22Rv1 (cell line): ENCODE measurements at regions not wholly inside any gene's neighbourhood (a gene's known extent, or its start where the extent isn't known, plus 50 kb on each side); places are given as distances from the start of the nearest gene placed in this dataset.

ENCODE experiments used
- H3K27ac ChIP-seq: fragments of 450-650 bp; 2 replicates; pipeline ENCODE4 v1.5.1; 2017
- CTCF ChIP-seq: fragments of 450-650 bp; IDR thresholded peaks from 2 replicates; pipeline ENCODE4 v1.5.1; 2017; ENCODE audit warnings: mild to moderate bottlenecking
- ZFX ChIP-seq: fragments of 450-650 bp; IDR thresholded peaks from 2 replicates; pipeline ENCODE4 v1.6.1; 2017; ENCODE audit warnings: antibody characterized with exemption, borderline replicate concordance

GRCh38 chr15:91400481-91400880, 300.4 kb downstream of the SV2B start:
- no peak overlapping the region for H3K27ac ChIP-seq
- TF ChIP-seq CTCF (no peak), ZFX (no peak)

- H3K27ac ChIP-seq, result no peak overlapping the region
- TF ChIP-seq ZFX, result no peak
- TF ChIP-seq CTCF, result no peak
Observed at GRCh38 chr15:91407269-91407889, 307.3 kb downstream of the SV2B start.

- H3K27ac ChIP-seq, result no peak overlapping the region
- no peak for TF ChIP-seq ZFX
- no peak for TF ChIP-seq CTCF
Observed at GRCh38 chr15:91408476-91409076, 308.5 kb downstream of the SV2B start.

- no peak for TF ChIP-seq ZFX
- TF ChIP-seq CTCF, result no peak
- H3K27ac ChIP-seq, result no peak overlapping the region
Observed at GRCh38 chr15:91409387-91409786, 309.3 kb downstream of the SV2B start.

- TF ChIP-seq ZFX (no peak), CTCF (no peak)
- no peak overlapping the region for H3K27ac ChIP-seq
Observed at GRCh38 chr15:91411586-91411985, 311.5 kb downstream of the SV2B start.

- no peak for TF ChIP-seq CTCF
- no peak for TF ChIP-seq ZFX
Observed at GRCh38 chr15:91412138-91412928, 312.3 kb downstream of the SV2B start.

GRCh38 chr15:91413142-91413541, 313.1 kb downstream of the SV2B start:
- TF ChIP-seq ZFX (no peak), CTCF (no peak)
- no peak overlapping the region for H3K27ac ChIP-seq

More at GRCh38 chr15:91412138-91412928, 312.3 kb downstream of the SV2B start:
- no peak overlapping the region for H3K27ac ChIP-seq
